Suprapubic skin (tissue), 4 donors: ENCODE measurements at regions not wholly inside any gene's neighbourhood (a gene's known extent, or its start where the extent isn't known, plus 50 kb on each side); places are given as distances from the start of the nearest gene placed in this dataset.

Experiments
- EP300 ChIP-seq: sonication (generic); formaldehyde crosslinking; IDR thresholded peaks from one replicate; pipeline ENCODE4 v1.6.1; 2017; ENCODE audit warnings: antibody characterized with exemption
- POLR2A ChIP-seq, 2 donors: fragments of 450-650 bp; IDR thresholded peaks; one replicate each; pipeline ENCODE4 v1.6.1; 2017; ENCODE audit warnings: antibody characterized with exemption in 2 of 2, mild to moderate bottlenecking in 2 of 2, moderate library complexity in 2 of 2
- POLR2AphosphoS5 ChIP-seq, 3 donors: sonication (generic); formaldehyde crosslinking; IDR thresholded peaks; one replicate each; pipeline ENCODE4 v1.6.1; 2017; ENCODE audit warnings: antibody characterized with exemption in 3 of 3
- TF ChIP-seq, protein P1 (sequence below), 2 donors: fragments of 200-600 bp in 1 of 2; fragments of 450-650 bp in 1 of 2; sonication (generic) in 1 of 2; IDR thresholded peaks; one replicate each; pipeline ENCODE4 v1.5.1; 2016 to 2019; ENCODE audit warnings: antibody characterized with exemption in 2 of 2, mild to moderate bottlenecking in 1 of 2, moderate library complexity in 1 of 2

DNA sequence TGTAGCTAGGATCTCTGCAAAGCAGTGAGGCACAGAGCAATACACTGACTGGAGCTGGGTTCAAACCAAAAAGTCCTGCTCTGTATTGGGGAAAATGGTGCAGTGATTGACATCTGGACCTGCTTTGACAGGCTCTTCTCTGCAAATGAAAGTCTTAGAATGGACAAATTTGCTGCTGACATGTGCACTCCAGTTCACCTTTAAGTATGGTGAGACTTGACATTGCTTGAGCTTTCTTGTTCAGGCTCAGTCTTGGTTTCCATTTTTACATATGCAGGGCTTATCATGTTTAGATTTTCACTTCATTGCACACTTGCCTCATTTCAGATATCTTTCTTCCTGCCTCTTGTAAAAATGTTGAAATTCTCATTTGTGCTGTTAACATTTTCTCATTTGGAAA lies 1655.0 kb downstream of the MRPL39 start:
- TF ChIP-seq POLR2A (IDR thresholded peaks at IDR 0.05) (no peak), POLR2AphosphoS5 (IDR thresholded peaks at IDR 0.05) (no peak), EP300 (no peak)
- TF ChIP-seq, protein P1, sequence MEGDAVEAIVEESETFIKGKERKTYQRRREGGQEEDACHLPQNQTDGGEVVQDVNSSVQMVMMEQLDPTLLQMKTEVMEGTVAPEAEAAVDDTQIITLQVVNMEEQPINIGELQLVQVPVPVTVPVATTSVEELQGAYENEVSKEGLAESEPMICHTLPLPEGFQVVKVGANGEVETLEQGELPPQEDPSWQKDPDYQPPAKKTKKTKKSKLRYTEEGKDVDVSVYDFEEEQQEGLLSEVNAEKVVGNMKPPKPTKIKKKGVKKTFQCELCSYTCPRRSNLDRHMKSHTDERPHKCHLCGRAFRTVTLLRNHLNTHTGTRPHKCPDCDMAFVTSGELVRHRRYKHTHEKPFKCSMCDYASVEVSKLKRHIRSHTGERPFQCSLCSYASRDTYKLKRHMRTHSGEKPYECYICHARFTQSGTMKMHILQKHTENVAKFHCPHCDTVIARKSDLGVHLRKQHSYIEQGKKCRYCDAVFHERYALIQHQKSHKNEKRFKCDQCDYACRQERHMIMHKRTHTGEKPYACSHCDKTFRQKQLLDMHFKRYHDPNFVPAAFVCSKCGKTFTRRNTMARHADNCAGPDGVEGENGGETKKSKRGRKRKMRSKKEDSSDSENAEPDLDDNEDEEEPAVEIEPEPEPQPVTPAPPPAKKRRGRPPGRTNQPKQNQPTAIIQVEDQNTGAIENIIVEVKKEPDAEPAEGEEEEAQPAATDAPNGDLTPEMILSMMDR (IDR thresholded peaks at IDR 0.05): no peak
